NCI-H1092 treated with DMSO at 0.1 percent for 48 hours (cell line): ENCODE measurements at regions not wholly inside any gene's neighbourhood (a gene's known extent, or its start where the extent isn't known, plus 50 kb on each side); places are given as distances from the start of the nearest gene placed in this dataset.
"Not testable (repeated sequence)": the region's sequence is repeated elsewhere in the genome, so short reads cannot be mapped to it uniquely, and the experiment has no call there.

ENCODE experiments used
- DNase-seq: peaks from one replicate; lab custom pipeline; 2025; lab: John Stamatoyannopoulos, UW

- no peak for DNase-seq
These were observed 713.0 kb upstream of the CADM2 start for GRCh38 chr3:84245789-84246188.

- DNase-seq, result no peak
These were observed 698.2 kb upstream of the CADM2 start for GRCh38 chr3:84260596-84260995.

GRCh38 chr3:84265768-84266167, 693.0 kb upstream of the CADM2 start:
- DNase-seq, result no peak

- DNase-seq, result no peak
These were observed 683.3 kb upstream of the CADM2 start for GRCh38 chr3:84275532-84275931.

GRCh38 chr3:84277562-84278224, 681.1 kb upstream of the CADM2 start:
- no peak for DNase-seq

GRCh38 chr3:84292128-84292527, 666.7 kb upstream of the CADM2 start:
- DNase-seq, result no peak

GRCh38 chr3:84299329-84299728, 659.5 kb upstream of the CADM2 start:
- DNase-seq, result no peak

- no peak for DNase-seq
These were observed 654.6 kb upstream of the CADM2 start for GRCh38 chr3:84304214-84304613.

- DNase-seq, result no peak
These were observed 651.5 kb upstream of the CADM2 start for GRCh38 chr3:84307339-84307738.

- no peak for DNase-seq
These were observed 650.4 kb upstream of the CADM2 start for GRCh38 chr3:84308379-84308778.

GRCh38 chr3:84318273-84318809, 640.4 kb upstream of the CADM2 start:
- no peak for DNase-seq

- DNase-seq, result not testable (repeated sequence)
These were observed 593.1 kb upstream of the CADM2 start for GRCh38 chr3:84365563-84366278.
